ENCODE measurements at regions not wholly inside any gene's neighbourhood (a gene's known extent, or its start where the extent isn't known, plus 50 kb on each side); places are given as distances from the start of the nearest gene placed in this dataset.

GRCh38 chr10:59108296-59108870 lies 68.1 kb upstream of the PHYHIPL start:
- H3K27ac ChIP-seq (ENCODE audit: low read depth, low read length) = no peak overlapping the region
- no peaks in the 10 kb centered on the region for H3K9me3 ChIP-seq (ENCODE audit: control insufficient read depth in 3 of 3, low read length in 3 of 3)
- no peak overlapping the region for H3K4me3 ChIP-seq (ENCODE audit: low read length in 3 of 3)
- H3K36me3 ChIP-seq (ENCODE audit: control insufficient read depth in 3 of 3, insufficient read depth in 3 of 3, low read length in 3 of 3) = no peaks in the 10 kb centered on the region
- no peaks in the 10 kb centered on the region for H3K4me1 ChIP-seq (ENCODE audit: control insufficient read depth in 3 of 3, insufficient read depth in 3 of 3, low read length in 3 of 3)
- H3K27me3 ChIP-seq (ENCODE audit: control insufficient read depth in 3 of 3, insufficient read depth in 3 of 3, low read length in 3 of 3) = no peaks in the 10 kb centered on the region
- H3K9ac ChIP-seq (ENCODE audit: low read depth in 1 of 3, low read length in 3 of 3) = no peak overlapping the region

GRCh38 chr10:59108886-59109288 lies 67.6 kb upstream of the PHYHIPL start:
- Histone ChIP-seq H3K4me1 (ENCODE audit: control insufficient read depth in 3 of 3, insufficient read depth in 3 of 3, low read length in 3 of 3) (no peaks in the 10 kb centered on the region), H3K36me3 (ENCODE audit: control insufficient read depth in 3 of 3, insufficient read depth in 3 of 3, low read length in 3 of 3) (no peaks in the 10 kb centered on the region), H3K27me3 (ENCODE audit: control insufficient read depth in 3 of 3, insufficient read depth in 3 of 3, low read length in 3 of 3) (no peaks in the 10 kb centered on the region), H3K9ac (ENCODE audit: low read depth in 1 of 3, low read length in 3 of 3) (no peak overlapping the region), H3K9me3 (ENCODE audit: control insufficient read depth in 3 of 3, low read length in 3 of 3) (no peaks in the 10 kb centered on the region), H3K4me3 (ENCODE audit: low read length in 3 of 3) (no peak overlapping the region), H3K27ac (ENCODE audit: low read depth, low read length) (no peak overlapping the region)

- H3K9me3 ChIP-seq (ENCODE audit: control insufficient read depth in 3 of 3, low read length in 3 of 3) = no peaks in the 10 kb centered on the region
Measured at GRCh38 chr10:59109826-59110225, 66.6 kb upstream of the PHYHIPL start.

GRCh38 chr10:59124187-59124586 lies 52.3 kb upstream of the PHYHIPL start:
- Histone ChIP-seq H3K4me1 (ENCODE audit: control insufficient read depth in 3 of 3, insufficient read depth in 3 of 3, low read length in 3 of 3) (no peaks in the 10 kb centered on the region), H3K36me3 (ENCODE audit: control insufficient read depth in 3 of 3, insufficient read depth in 3 of 3, low read length in 3 of 3) (no peaks in the 10 kb centered on the region), H3K27me3 (ENCODE audit: control insufficient read depth in 3 of 3, insufficient read depth in 3 of 3, low read length in 3 of 3) (no peaks in the 10 kb centered on the region), H3K9me3 (ENCODE audit: control insufficient read depth in 3 of 3, low read length in 3 of 3) (no peaks in the 10 kb centered on the region), H3K4me3 (ENCODE audit: low read length in 3 of 3) (no peak overlapping the region), H3K9ac (ENCODE audit: low read depth in 1 of 3, low read length in 3 of 3) (no peak overlapping the region), H3K27ac (ENCODE audit: low read depth, low read length) (no peak overlapping the region)

More at GRCh38 chr10:59109826-59110225, 66.6 kb upstream of the PHYHIPL start:
- Histone ChIP-seq H3K36me3 (ENCODE audit: control insufficient read depth in 3 of 3, insufficient read depth in 3 of 3, low read length in 3 of 3) (no peaks in the 10 kb centered on the region), H3K27ac (ENCODE audit: low read depth, low read length) (no peak overlapping the region), H3K4me3 (ENCODE audit: low read length in 3 of 3) (no peak overlapping the region), H3K4me1 (ENCODE audit: control insufficient read depth in 3 of 3, insufficient read depth in 3 of 3, low read length in 3 of 3) (no peaks in the 10 kb centered on the region), H3K27me3 (ENCODE audit: control insufficient read depth in 3 of 3, insufficient read depth in 3 of 3, low read length in 3 of 3) (no peaks in the 10 kb centered on the region), H3K9ac (ENCODE audit: low read depth in 1 of 3, low read length in 3 of 3) (no peak overlapping the region)

- H3K27me3 ChIP-seq (ENCODE audit: control insufficient read depth in 3 of 3, insufficient read depth in 3 of 3, low read length in 3 of 3) = no peaks in the 10 kb centered on the region
- no peak overlapping the region for H3K4me3 ChIP-seq (ENCODE audit: low read length in 3 of 3)
- no peaks in the 10 kb centered on the region for H3K36me3 ChIP-seq (ENCODE audit: control insufficient read depth in 3 of 3, insufficient read depth in 3 of 3, low read length in 3 of 3)
- no peaks in the 10 kb centered on the region for H3K9me3 ChIP-seq (ENCODE audit: control insufficient read depth in 3 of 3, low read length in 3 of 3)
- no peak overlapping the region for H3K9ac ChIP-seq (ENCODE audit: low read depth in 1 of 3, low read length in 3 of 3)
- no peaks in the 10 kb centered on the region for H3K4me1 ChIP-seq (ENCODE audit: control insufficient read depth in 3 of 3, insufficient read depth in 3 of 3, low read length in 3 of 3)
- no peak overlapping the region for H3K27ac ChIP-seq (ENCODE audit: low read depth, low read length)
Measured at GRCh38 chr10:59125666-59126065, 50.8 kb upstream of the PHYHIPL start.

- Histone ChIP-seq H3K27me3 (ENCODE audit: control insufficient read depth in 3 of 3, insufficient read depth in 3 of 3, low read length in 3 of 3) (no peaks in the 10 kb centered on the region), H3K27ac (ENCODE audit: low read depth, low read length) (no peak overlapping the region), H3K4me1 (ENCODE audit: control insufficient read depth in 3 of 3, insufficient read depth in 3 of 3, low read length in 3 of 3) (no peaks in the 10 kb centered on the region), H3K36me3 (ENCODE audit: control insufficient read depth in 3 of 3, insufficient read depth in 3 of 3, low read length in 3 of 3) (no peaks in the 10 kb centered on the region), H3K9me3 (ENCODE audit: control insufficient read depth in 3 of 3, low read length in 3 of 3) (no peaks in the 10 kb centered on the region), H3K9ac (ENCODE audit: low read depth in 1 of 3, low read length in 3 of 3) (no peak overlapping the region), H3K4me3 (ENCODE audit: low read length in 3 of 3) (no peak overlapping the region)
Measured at GRCh38 chr10:59126261-59126660, 50.2 kb upstream of the PHYHIPL start.

Data from skeletal muscle tissue (tissue), 3 donors.